ENCODE measurements at regions not wholly inside any gene's neighbourhood (a gene's known extent, or its start where the extent isn't known, plus 50 kb on each side); places are given as distances from the start of the nearest gene placed in this dataset.

DNA sequence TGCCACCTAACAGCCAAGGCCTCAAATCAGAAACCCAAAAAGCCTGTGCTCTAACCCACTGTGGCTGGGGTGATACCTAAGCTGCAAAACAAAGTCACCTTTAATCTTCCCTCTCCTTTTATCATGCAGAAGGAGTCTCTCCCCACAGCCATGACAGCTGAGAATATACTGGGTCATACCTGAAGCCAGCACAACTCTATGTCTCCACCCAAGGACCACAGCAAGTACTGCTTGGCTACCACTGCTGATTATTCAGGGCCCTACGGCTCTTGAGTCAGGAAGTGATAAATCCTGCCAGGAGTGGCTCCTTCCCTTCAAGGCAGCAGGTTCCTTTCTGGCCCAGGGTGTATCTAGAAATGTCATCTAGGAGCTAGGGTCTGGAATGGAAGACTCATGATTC lies 151.5 kb upstream of the TOM1L1 start:
- Histone ChIP-seq H3K4me2 (ENCODE audit: control insufficient read depth, extremely low read depth, insufficient read depth, low read depth, low read length) (no peak overlapping the region), H3K79me2 (ENCODE audit: control insufficient read depth, insufficient read depth, low read length) (no peaks in the 10 kb centered on the region), H3K36me3 (ENCODE audit: control insufficient read depth in 2 of 2, extremely low read depth in 1 of 2, insufficient read depth in 2 of 2, low read length in 2 of 2) (no peaks in the 10 kb centered on the region), H3K9me1 (ENCODE audit: control insufficient read depth, extremely low read depth, insufficient read depth, low read length) (no peaks in the 10 kb centered on the region), H3K4me3 (ENCODE audit: control insufficient read depth in 2 of 3, extremely low read depth in 1 of 3, insufficient read depth in 2 of 3, low read depth in 1 of 3, low read length in 3 of 3) (no peak overlapping the region), H3K4me1 (ENCODE audit: control insufficient read depth, extremely low read depth, insufficient read depth, low read length) (no peaks in the 10 kb centered on the region), H3K9me3 (ENCODE audit: control insufficient read depth, low read depth, low read length) (no peaks in the 10 kb centered on the region), H4K20me1 (ENCODE audit: control insufficient read depth, extremely low read depth, insufficient read depth, low read length) (no peaks in the 10 kb centered on the region), H3K27me3 (ENCODE audit: control insufficient read depth, extremely low read depth, insufficient read depth, low read length) (no peaks in the 10 kb centered on the region), H3K9ac (ENCODE audit: control insufficient read depth, extremely low read depth, insufficient read depth, low read length) (no peak overlapping the region), H2AFZ (ENCODE audit: control insufficient read depth, low read length) (no peak overlapping the region), H3K27ac (ENCODE audit: control insufficient read depth, insufficient read depth, low read length) (no peak overlapping the region)
- FAIRE-seq: no peak
- TF ChIP-seq EZH2 (IDR thresholded peaks at IDR 0.05; ENCODE audit: low read length) (no peak), CTCF (optimal IDR thresholded peaks at IDR 0.05 in 1 of 3, IDR thresholded peaks at IDR 0.05 in 1 of 3, conservative IDR thresholded peaks at IDR 0.05 in 1 of 3; ENCODE audit: extremely low read depth in 1 of 3, insufficient read depth in 2 of 3, low read length in 3 of 3) (peak in 2 of 3 experiments; percentile 57 to 76)
- dilution Hi-C loops (cut with MboI; ENCODE audit: extremely low pct_ligation_motif_present, low sequenced_read_pairs): no loop called here
- DNase-seq (ENCODE audit: low read depth, low spot score): no peak

DNA sequence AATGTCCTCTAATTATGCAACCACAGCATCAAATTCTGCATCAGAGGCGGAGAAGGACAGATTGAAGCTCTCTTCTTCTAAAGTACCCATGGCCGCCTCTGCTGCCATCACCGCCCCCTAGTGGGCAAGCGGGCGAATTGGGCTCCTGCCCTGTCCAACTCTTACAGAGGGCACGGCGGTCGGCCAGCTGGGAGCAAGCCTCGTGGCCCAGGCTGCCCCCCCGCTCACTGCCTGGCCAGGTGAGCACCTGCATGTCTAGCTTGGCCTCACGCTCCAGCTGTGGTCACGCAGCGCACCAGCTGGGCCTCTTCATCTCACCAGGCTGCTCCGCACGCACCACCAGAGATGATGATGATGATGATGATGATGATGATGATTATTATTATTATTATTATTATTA lies 146.1 kb upstream of the TOM1L1 start:
- Histone ChIP-seq H3K4me2 (ENCODE audit: control insufficient read depth, extremely low read depth, insufficient read depth, low read depth, low read length) (no peak overlapping the region), H3K36me3 (ENCODE audit: control insufficient read depth in 2 of 2, extremely low read depth in 1 of 2, insufficient read depth in 2 of 2, low read length in 2 of 2) (no peaks in the 10 kb centered on the region), H2AFZ (ENCODE audit: control insufficient read depth, low read length) (no peak overlapping the region), H3K4me1 (ENCODE audit: control insufficient read depth, extremely low read depth, insufficient read depth, low read length) (no peaks in the 10 kb centered on the region), H3K9me1 (ENCODE audit: control insufficient read depth, extremely low read depth, insufficient read depth, low read length) (no peaks in the 10 kb centered on the region), H3K9me3 (ENCODE audit: control insufficient read depth, low read depth, low read length) (no peaks in the 10 kb centered on the region), H3K4me3 (ENCODE audit: control insufficient read depth in 2 of 3, extremely low read depth in 1 of 3, insufficient read depth in 2 of 3, low read depth in 1 of 3, low read length in 3 of 3) (no peak overlapping the region), H3K9ac (ENCODE audit: control insufficient read depth, extremely low read depth, insufficient read depth, low read length) (no peak overlapping the region), H4K20me1 (ENCODE audit: control insufficient read depth, extremely low read depth, insufficient read depth, low read length) (no peaks in the 10 kb centered on the region), H3K27ac (ENCODE audit: control insufficient read depth, insufficient read depth, low read length) (no peak overlapping the region), H3K79me2 (ENCODE audit: control insufficient read depth, insufficient read depth, low read length) (no peaks in the 10 kb centered on the region), H3K27me3 (ENCODE audit: control insufficient read depth, extremely low read depth, insufficient read depth, low read length) (no peaks in the 10 kb centered on the region)
- TF ChIP-seq CTCF (optimal IDR thresholded peaks at IDR 0.05 in 1 of 3, IDR thresholded peaks at IDR 0.05 in 1 of 3, conservative IDR thresholded peaks at IDR 0.05 in 1 of 3; ENCODE audit: extremely low read depth in 1 of 3, insufficient read depth in 2 of 3, low read length in 3 of 3) (peak in 2 of 3 experiments; percentile 14 to 19), EZH2 (IDR thresholded peaks at IDR 0.05; ENCODE audit: low read length) (no peak)
- DNase-seq (ENCODE audit: low read depth, low spot score) (no peak), FAIRE-seq (no peak)
- dilution Hi-C loops (cut with MboI; ENCODE audit: extremely low pct_ligation_motif_present, low sequenced_read_pairs): no loop called here
